GM06990 (cell line): ENCODE measurements at regions not wholly inside any gene's neighbourhood (a gene's known extent, or its start where the extent isn't known, plus 50 kb on each side); places are given as distances from the start of the nearest gene placed in this dataset.

Source experiments
- DNase-seq: peaks from one replicate; pipeline ENCODE4 v3.0.0-alpha.2; 2011; ENCODE audit not compliant: insufficient read length; ENCODE audit errors: extremely low read depth
- H3K27me3 ChIP-seq: replicated peaks from 2 replicates; pipeline ENCODE4 v1.6.0; 2011; ENCODE audit warnings: low read length; ENCODE audit not compliant: control insufficient read depth, insufficient read depth
- H3K36me3 ChIP-seq: 2 replicates; pipeline ENCODE4 v1.5.1; 2011; ENCODE audit warnings: low read length; ENCODE audit not compliant: control insufficient read depth, insufficient read depth
- H3K4me3 ChIP-seq: replicated peaks from 2 replicates; pipeline ENCODE4 v1.5.1; 2011; ENCODE audit warnings: low read depth, mild to moderate bottlenecking, control low read depth, low read length
- CTCF ChIP-seq: IDR thresholded peaks from 2 replicates; pipeline ENCODE4 v1.5.1; 2011; ENCODE audit warnings: low read length, control low read depth, mild to moderate bottlenecking, inconsistent platforms; ENCODE audit not compliant: insufficient read depth, poor library complexity, severe bottlenecking

- Histone ChIP-seq H3K4me3 (no peak overlapping the region), H3K36me3 (no peaks in the 10 kb centered on the region), H3K27me3 (no peaks in the 10 kb centered on the region)
- no peak for DNase-seq
- TF ChIP-seq CTCF: no peak
These were observed 111.3 kb upstream of the SLC44A3 start for GRCh38 chr1:94708811-94709210.

DNA sequence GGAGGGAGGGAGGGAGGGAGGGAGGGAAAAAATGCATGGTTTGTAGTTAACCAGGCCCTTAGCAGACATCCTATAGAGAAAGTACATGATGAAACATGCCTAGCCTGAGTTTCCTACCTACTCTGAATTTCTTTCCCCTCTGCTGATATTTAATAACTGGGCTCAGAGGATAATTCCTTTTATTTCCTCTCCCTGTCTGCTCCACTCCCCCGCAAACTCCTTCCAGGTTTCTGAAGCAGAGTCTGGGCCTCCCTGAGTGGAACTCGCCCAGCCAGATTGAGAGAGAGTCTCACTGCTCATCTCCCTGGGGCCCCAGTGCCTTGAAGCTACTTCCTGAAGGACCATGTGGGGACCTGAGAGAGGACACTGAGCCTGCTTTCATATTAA lies 111.9 kb upstream of the SLC44A3 start:
- TF ChIP-seq CTCF: no peak
- Histone ChIP-seq H3K4me3 (no peak overlapping the region), H3K36me3 (no peaks in the 10 kb centered on the region)

DNA sequence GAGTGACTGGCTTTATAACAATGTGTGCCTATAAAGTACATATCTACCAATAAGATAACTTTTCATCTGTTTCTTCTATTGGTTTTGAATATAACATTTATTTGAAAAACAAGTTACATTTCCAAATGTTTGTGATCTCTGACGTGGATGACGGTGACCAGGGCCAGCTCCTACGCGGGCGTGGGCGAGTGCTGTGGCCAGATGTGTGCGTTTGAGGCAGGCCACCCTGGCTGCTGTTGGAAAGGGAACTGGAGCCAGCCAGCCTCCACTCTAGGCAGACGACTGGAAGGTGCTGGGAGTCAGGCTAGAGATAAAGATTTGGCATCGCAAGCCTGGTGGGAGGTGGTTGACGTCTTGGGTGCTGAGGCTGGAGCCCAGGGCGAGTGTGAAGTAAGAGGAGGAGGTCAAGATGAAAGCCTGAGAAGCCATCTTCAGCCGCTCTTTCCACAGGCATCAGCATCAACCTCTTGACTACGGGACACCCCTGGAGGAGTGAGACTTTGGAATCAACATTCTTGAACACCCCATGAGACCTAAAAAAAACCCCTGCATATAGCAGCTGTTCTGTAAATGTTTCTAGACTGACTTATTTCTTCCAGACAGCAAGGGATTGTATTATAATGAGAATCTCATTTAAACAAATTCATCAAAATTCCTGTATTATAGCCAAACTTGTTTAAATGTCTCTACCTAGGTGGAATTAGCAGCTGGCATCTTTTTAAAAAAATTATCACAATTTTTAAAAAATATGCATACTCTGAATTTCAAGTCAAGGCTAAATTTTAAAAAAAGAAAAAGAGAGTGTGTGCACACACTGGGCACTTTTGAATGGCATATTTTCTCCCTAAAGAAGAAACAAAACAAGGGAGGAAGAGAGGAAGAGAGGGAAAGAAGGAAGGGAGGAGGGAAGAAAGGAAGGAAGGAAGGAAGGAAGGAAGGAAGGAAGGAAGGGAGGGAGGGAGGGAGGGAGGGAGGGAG lies 112.5 kb upstream of the SLC44A3 start:
- H3K27me3 ChIP-seq: no peaks in the 10 kb centered on the region
- TF ChIP-seq CTCF: no peak
- H3K4me3 ChIP-seq: no peak overlapping the region
- no peaks in the 10 kb centered on the region for H3K36me3 ChIP-seq
- DNase-seq: no peak

More for the DNA sequence above, 111.9 kb upstream of the SLC44A3 start:
- no peaks in the 10 kb centered on the region for H3K27me3 ChIP-seq
- DNase-seq: no peak

DNA sequence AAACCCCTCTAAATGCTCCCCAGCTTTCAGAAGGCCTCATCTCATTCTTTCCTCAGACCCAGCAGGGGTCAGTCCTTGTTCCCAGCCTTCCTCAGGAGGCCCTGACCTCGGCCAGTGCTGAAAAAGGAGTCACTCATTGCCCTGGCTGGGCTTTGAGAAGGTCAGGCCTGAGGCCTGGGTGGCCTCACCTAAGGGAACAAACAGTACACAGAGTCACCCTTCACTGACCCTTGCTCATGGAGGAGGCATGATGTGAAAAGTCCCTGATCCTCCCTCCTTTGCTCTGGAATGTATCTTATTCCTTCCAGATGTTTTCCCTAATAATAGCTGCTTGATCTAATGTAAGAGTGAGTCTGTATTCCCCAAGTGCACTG lies 117.7 kb upstream of the SLC44A3 start:
- no peaks in the 10 kb centered on the region for H3K36me3 ChIP-seq
- no peak for TF ChIP-seq CTCF
- H3K27me3 ChIP-seq: no peaks in the 10 kb centered on the region
- H3K4me3 ChIP-seq: no peak overlapping the region
- DNase-seq: no peak

GRCh38 chr1:94701796-94702441 lies 118.2 kb upstream of the SLC44A3 start:
- Histone ChIP-seq H3K27me3 (no peaks in the 10 kb centered on the region), H3K4me3 (no peak overlapping the region), H3K36me3 (no peaks in the 10 kb centered on the region)
- no peak for DNase-seq
- TF ChIP-seq CTCF: no peak
